HG02623 (cell line): ENCODE measurements at regions not wholly inside any gene's neighbourhood (a gene's known extent, or its start where the extent isn't known, plus 50 kb on each side); places are given as distances from the start of the nearest gene placed in this dataset.
"Not testable (repeated sequence)": the region's sequence is repeated elsewhere in the genome, so short reads cannot be mapped to it uniquely, and the experiment has no call there.

Source experiments
- ATAC-seq: cut with Tn5 transposase; IDR thresholded peaks from one replicate; pipeline ENCODE4 v1.9.1; 2021; ENCODE audit warnings: moderate library complexity; ENCODE audit not compliant: unreplicated experiment

GRCh38 chr14:99007795-99008194 is 264.2 kb downstream of the BCL11B start:
- no peak for ATAC-seq

GRCh38 chr14:99009871-99010270 is 262.1 kb downstream of the BCL11B start:
- ATAC-seq: no peak

- ATAC-seq: no peak
Measured at GRCh38 chr14:99011385-99011784, 260.6 kb downstream of the BCL11B start.

- ATAC-seq: no peak
Measured at GRCh38 chr14:99012703-99013102, 259.3 kb downstream of the BCL11B start.

GRCh38 chr14:99015833-99016232 is 256.2 kb downstream of the BCL11B start:
- ATAC-seq: no peak

- no peak for ATAC-seq
Measured at GRCh38 chr14:99023371-99023770, 248.6 kb downstream of the BCL11B start.

GRCh38 chr14:99024926-99025325 is 247.1 kb downstream of the BCL11B start:
- no peak for ATAC-seq

GRCh38 chr14:99025418-99025817 is 246.6 kb downstream of the BCL11B start:
- ATAC-seq: no peak

GRCh38 chr14:99026471-99026870 is 245.5 kb downstream of the BCL11B start:
- no peak for ATAC-seq

- no peak for ATAC-seq
Measured at GRCh38 chr14:99028041-99028440, 244.0 kb downstream of the BCL11B start.

GRCh38 chr14:99028521-99028920 is 243.5 kb downstream of the BCL11B start:
- no peak for ATAC-seq

GRCh38 chr14:99029145-99029915 is 242.7 kb downstream of the BCL11B start:
- no peak for ATAC-seq

- no peak for ATAC-seq
Measured at GRCh38 chr14:99029916-99030305, 242.1 kb downstream of the BCL11B start.

- ATAC-seq: no peak
Measured at GRCh38 chr14:99030454-99030853, 241.5 kb downstream of the BCL11B start.

- ATAC-seq: no peak
Measured at GRCh38 chr14:99032759-99033158, 239.2 kb downstream of the BCL11B start.

- no peak for ATAC-seq
Measured at GRCh38 chr14:99033951-99034350, 238.0 kb downstream of the BCL11B start.

- ATAC-seq: no peak
Measured at GRCh38 chr14:99034711-99035171, 237.3 kb downstream of the BCL11B start.

- ATAC-seq: no peak
Measured at GRCh38 chr14:99035268-99035667, 236.7 kb downstream of the BCL11B start.

GRCh38 chr14:99035712-99036610 is 236.0 kb downstream of the BCL11B start:
- ATAC-seq: no peak

GRCh38 chr14:99036611-99037293 is 235.2 kb downstream of the BCL11B start:
- ATAC-seq: no peak

GRCh38 chr14:99037326-99037725 is 234.7 kb downstream of the BCL11B start:
- not testable (repeated sequence) for ATAC-seq
